ENCODE measurements at regions not wholly inside any gene's neighbourhood (a gene's known extent, or its start where the extent isn't known, plus 50 kb on each side); places are given as distances from the start of the nearest gene placed in this dataset.
"Not testable (repeated sequence)": the region's sequence is repeated elsewhere in the genome, so short reads cannot be mapped to it uniquely, and the experiment has no call there.

- not testable (repeated sequence) for TF ChIP-seq POLR2A, CTCF (IDR thresholded peaks at IDR 0.05)
Measured at GRCh38 chr2:131830946-131831310, 303.2 kb downstream of the CCDC74A start.

All from heart left ventricle (tissue), 13 donors.